Esophagus muscularis mucosa (tissue), 3 donors: ENCODE measurements at regions not wholly inside any gene's neighbourhood (a gene's known extent, or its start where the extent isn't known, plus 50 kb on each side); places are given as distances from the start of the nearest gene placed in this dataset.

Experiments
- CTCF ChIP-seq, 3 experiments: fragments of 200-600 bp in 2 of 3; fragments of 450-650 bp in 1 of 3; sonication (generic) in 2 of 3; IDR thresholded peaks; one replicate each; pipeline ENCODE4 v1.5.1; 2017 to 2019; ENCODE audit warnings: antibody characterized with exemption in 3 of 3, mild to moderate bottlenecking in 2 of 3, moderate library complexity in 1 of 3
- POLR2A ChIP-seq: fragments of 450-650 bp; IDR thresholded peaks from one replicate; pipeline ENCODE4 v1.6.1; 2017; ENCODE audit warnings: antibody characterized with exemption, moderate library complexity, mild to moderate bottlenecking, low read depth

GRCh38 chr19:22530042-22530441 lies 104.1 kb upstream of the ZNF492 start:
- TF ChIP-seq CTCF (IDR thresholded peaks at IDR 0.05) (no peak), POLR2A (no peak)
